Ascending aorta (tissue), 2 donors: ENCODE measurements at regions not wholly inside any gene's neighbourhood (a gene's known extent, or its start where the extent isn't known, plus 50 kb on each side); places are given as distances from the start of the nearest gene placed in this dataset.

Experiments used
- DNase-seq, 2 donors: peaks; one replicate each; pipeline ENCODE4 v3.0.0-alpha.2; 2019; ENCODE audit warnings: low spot score in 2 of 2
- H3K27ac ChIP-seq, 2 donors: fragments of 200-600 bp; sonication (generic); one replicate each; pipeline ENCODE4 v1.5.1; 2016 to 2017; ENCODE audit warnings: mild to moderate bottlenecking in 1 of 2
- H3K27me3 ChIP-seq: fragments of 200-600 bp; sonication (generic); one replicate; pipeline ENCODE4 v1.5.1; 2017
- H3K36me3 ChIP-seq, 2 donors: fragments of 200-600 bp; sonication (generic); one replicate each; pipeline ENCODE4 v1.5.1; 2016
- H3K4me1 ChIP-seq, 2 donors: fragments of 200-600 bp; sonication (generic); one replicate each; pipeline ENCODE4 v1.5.1; 2016 to 2017; ENCODE audit warnings: mild to moderate bottlenecking in 1 of 2
- H3K4me3 ChIP-seq, 2 donors: fragments of 200-600 bp; sonication (generic); one replicate each; pipeline ENCODE4 v1.5.1; 2016 to 2017; ENCODE audit warnings: mild to moderate bottlenecking in 1 of 2
- H3K9me3 ChIP-seq, 2 donors: fragments of 200-600 bp; sonication (generic); one replicate each; pipeline ENCODE4 v1.5.1; 2016
- intact Hi-C: fragments of 100-400 bp; cut with DNase I; formaldehyde crosslinking; loops from one replicate; pipeline ENCODE4 v1.15.1; 2023
- TF ChIP-seq, protein P1 (sequence below), 3 experiments: fragments of 200-600 bp in 2 of 3; fragments of 450-650 bp in 1 of 3; sonication (generic) in 2 of 3; IDR thresholded peaks; one replicate each; pipeline ENCODE4 v1.5.1; 2016 to 2019; ENCODE audit warnings: antibody characterized with exemption in 3 of 3, mild to moderate bottlenecking in 1 of 3, moderate library complexity in 1 of 3

DNA sequence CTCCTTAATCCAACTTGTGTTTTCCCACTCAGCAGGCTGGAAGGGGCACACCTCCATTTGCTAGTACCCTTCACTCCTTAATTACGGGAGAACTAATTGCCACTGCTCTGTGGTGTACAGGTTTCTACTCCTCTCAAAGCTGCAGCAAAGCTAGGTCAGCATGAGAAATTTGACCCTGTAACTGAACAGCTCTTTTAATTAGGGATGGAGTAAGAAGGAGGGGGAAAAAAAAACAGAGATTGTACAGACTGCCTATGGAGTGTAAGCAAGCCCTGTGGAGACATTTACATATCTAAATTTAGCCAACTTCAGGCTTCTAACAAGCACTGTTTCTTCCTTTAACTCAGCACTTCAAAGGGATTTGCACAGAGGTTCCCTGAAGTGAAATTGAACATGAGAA is 629.7 kb upstream of the SETBP1 start:
- TF ChIP-seq, protein P1, sequence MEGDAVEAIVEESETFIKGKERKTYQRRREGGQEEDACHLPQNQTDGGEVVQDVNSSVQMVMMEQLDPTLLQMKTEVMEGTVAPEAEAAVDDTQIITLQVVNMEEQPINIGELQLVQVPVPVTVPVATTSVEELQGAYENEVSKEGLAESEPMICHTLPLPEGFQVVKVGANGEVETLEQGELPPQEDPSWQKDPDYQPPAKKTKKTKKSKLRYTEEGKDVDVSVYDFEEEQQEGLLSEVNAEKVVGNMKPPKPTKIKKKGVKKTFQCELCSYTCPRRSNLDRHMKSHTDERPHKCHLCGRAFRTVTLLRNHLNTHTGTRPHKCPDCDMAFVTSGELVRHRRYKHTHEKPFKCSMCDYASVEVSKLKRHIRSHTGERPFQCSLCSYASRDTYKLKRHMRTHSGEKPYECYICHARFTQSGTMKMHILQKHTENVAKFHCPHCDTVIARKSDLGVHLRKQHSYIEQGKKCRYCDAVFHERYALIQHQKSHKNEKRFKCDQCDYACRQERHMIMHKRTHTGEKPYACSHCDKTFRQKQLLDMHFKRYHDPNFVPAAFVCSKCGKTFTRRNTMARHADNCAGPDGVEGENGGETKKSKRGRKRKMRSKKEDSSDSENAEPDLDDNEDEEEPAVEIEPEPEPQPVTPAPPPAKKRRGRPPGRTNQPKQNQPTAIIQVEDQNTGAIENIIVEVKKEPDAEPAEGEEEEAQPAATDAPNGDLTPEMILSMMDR (IDR thresholded peaks at IDR 0.05), result no peak
- no peak for DNase-seq
- H3K9me3 ChIP-seq, result no peaks in the 10 kb centered on the region
- no peaks in the 10 kb centered on the region for H3K36me3 ChIP-seq
- intact Hi-C loops, result no loop called here
- H3K27ac ChIP-seq, result no peak overlapping the region
- no peaks in the 10 kb centered on the region for H3K27me3 ChIP-seq
- no peaks in the 10 kb centered on the region for H3K4me1 ChIP-seq
- no peak overlapping the region for H3K4me3 ChIP-seq

- TF ChIP-seq, protein P1 (IDR thresholded peaks at IDR 0.05), result no peak
- intact Hi-C loops, result no loop called here
- Histone ChIP-seq H3K4me1 (no peaks in the 10 kb centered on the region), H3K9me3 (no peaks in the 10 kb centered on the region), H3K36me3 (no peaks in the 10 kb centered on the region), H3K27me3 (no peaks in the 10 kb centered on the region), H3K4me3 (no peak overlapping the region), H3K27ac (no peak overlapping the region)
- no peak for DNase-seq
Observed at GRCh38 chr18:44054514-44054913, 626.2 kb upstream of the SETBP1 start.

GRCh38 chr18:44060197-44060596 is 620.5 kb upstream of the SETBP1 start:
- intact Hi-C loops, result no loop called here
- H3K27me3 ChIP-seq, result no peaks in the 10 kb centered on the region
- no peak overlapping the region for H3K4me3 ChIP-seq
- no peak overlapping the region for H3K27ac ChIP-seq
- DNase-seq, result no peak
- H3K4me1 ChIP-seq, result no peaks in the 10 kb centered on the region
- H3K9me3 ChIP-seq, result no peaks in the 10 kb centered on the region
- H3K36me3 ChIP-seq, result no peaks in the 10 kb centered on the region
- TF ChIP-seq, protein P1 (IDR thresholded peaks at IDR 0.05), result no peak

- TF ChIP-seq, protein P1 (IDR thresholded peaks at IDR 0.05), result no peak
- intact Hi-C loops, result no loop called here
- H3K4me3 ChIP-seq, result no peak overlapping the region
- DNase-seq, result no peak
- no peaks in the 10 kb centered on the region for H3K27me3 ChIP-seq
- no peaks in the 10 kb centered on the region for H3K4me1 ChIP-seq
- no peaks in the 10 kb centered on the region for H3K36me3 ChIP-seq
- H3K9me3 ChIP-seq, result no peaks in the 10 kb centered on the region
- H3K27ac ChIP-seq, result no peak overlapping the region
Observed at GRCh38 chr18:44061438-44061837, 619.2 kb upstream of the SETBP1 start.

- Histone ChIP-seq H3K4me3 (no peak overlapping the region), H3K36me3 (no peaks in the 10 kb centered on the region), H3K4me1 (no peaks in the 10 kb centered on the region), H3K9me3 (no peaks in the 10 kb centered on the region), H3K27me3 (no peaks in the 10 kb centered on the region), H3K27ac (no peak overlapping the region)
- DNase-seq, result no peak
- intact Hi-C loops, result no loop called here
- TF ChIP-seq, protein P1 (IDR thresholded peaks at IDR 0.05), result no peak
Observed at GRCh38 chr18:44062345-44062744, 618.3 kb upstream of the SETBP1 start.

GRCh38 chr18:44065206-44065605 is 615.5 kb upstream of the SETBP1 start:
- Histone ChIP-seq H3K27me3 (no peaks in the 10 kb centered on the region), H3K9me3 (no peaks in the 10 kb centered on the region), H3K36me3 (no peaks in the 10 kb centered on the region), H3K4me1 (no peaks in the 10 kb centered on the region), H3K4me3 (no peak overlapping the region), H3K27ac (no peak overlapping the region)
- no peak for DNase-seq
- intact Hi-C loops, result no loop called here
- TF ChIP-seq, protein P1 (IDR thresholded peaks at IDR 0.05), result no peak
